Calu3 (cell line): ENCODE measurements at regions not wholly inside any gene's neighbourhood (a gene's known extent, or its start where the extent isn't known, plus 50 kb on each side); places are given as distances from the start of the nearest gene placed in this dataset.

ENCODE experiments used
- BruUV-seq: library from RNA; stranded (reverse); fragments of 400-500 nt; replicated peaks from 2 replicates; lab custom pipeline; 2021; lab: Mats Ljungman, UMichigan
- CTCF ChIA-PET: fragments of 300-600 bp; sonication (Branson Sonifier 250); formaldehyde crosslinking; loops from one replicate; lab custom pipeline; 2022; ENCODE audit warnings: antibody characterized with exemption; lab: Charles Lee
- DNase-seq: peaks from one replicate; pipeline ENCODE4 v3.0.0; 2022
- H3K27ac Mint-ChIP-seq: one replicate; pipeline ENCODE4 v1.8.0; 2022; ENCODE audit warnings: mixed read lengths; ENCODE audit not compliant: unreplicated experiment
- H3K27me3 Mint-ChIP-seq: one replicate; pipeline ENCODE4 v1.8.0; 2022; ENCODE audit warnings: mixed read lengths; ENCODE audit not compliant: unreplicated experiment
- H3K36me3 Mint-ChIP-seq: one replicate; pipeline ENCODE4 v1.8.0; 2022; ENCODE audit warnings: mild to moderate bottlenecking, moderate library complexity, mixed read lengths; ENCODE audit not compliant: insufficient read depth, unreplicated experiment
- H3K4me1 Mint-ChIP-seq: one replicate; pipeline ENCODE4 v1.8.0; 2022; ENCODE audit warnings: mild to moderate bottlenecking, low read depth, mixed read lengths; ENCODE audit not compliant: unreplicated experiment
- H3K4me3 Mint-ChIP-seq: one replicate; pipeline ENCODE4 v1.8.0; 2022; ENCODE audit warnings: mild to moderate bottlenecking, low read depth, moderate library complexity, mixed read lengths; ENCODE audit not compliant: unreplicated experiment
- H3K9me3 Mint-ChIP-seq: one replicate; pipeline ENCODE4 v1.8.0; 2022; ENCODE audit warnings: low read depth, mixed read lengths; ENCODE audit not compliant: unreplicated experiment
- CTCF ChIP-seq: fragments of 200-600 bp; IDR thresholded peaks from one replicate; pipeline ENCODE4 v1.8.0; 2022; ENCODE audit warnings: antibody characterized with exemption; ENCODE audit not compliant: unreplicated experiment
- intact Hi-C: fragments of 100-400 bp; cut with micrococcal nuclease; formaldehyde crosslinking; loops from one replicate; pipeline ENCODE4 v1.10.0; 2022; ENCODE audit not compliant: unreplicated experiment

- TF ChIP-seq CTCF: no peak
- DNase-seq: no peak
- BruUV-seq: no TSS peak
- Mint-ChIP-seq H3K4me3 (no peak overlapping the region), H3K27ac (no peak overlapping the region), H3K27me3 (no peaks in the 10 kb centered on the region), H3K36me3 (no peaks in the 10 kb centered on the region), H3K9me3 (no peaks in the 10 kb centered on the region), H3K4me1 (peaks cover 8% of the 10 kb centered on the region)
- CTCF ChIA-PET: no interaction called here
- intact Hi-C loops: no loop called here
Observed at GRCh38 chr13:30135868-30136267, 171.5 kb downstream of the KATNAL1 start.

GRCh38 chr13:30135351-30135750 lies 172.0 kb downstream of the KATNAL1 start:
- no peak overlapping the region for H3K27ac Mint-ChIP-seq
- no peaks in the 10 kb centered on the region for H3K36me3 Mint-ChIP-seq

GRCh38 chr13:30134578-30134977 lies 172.8 kb downstream of the KATNAL1 start:
- no peaks in the 10 kb centered on the region for H3K9me3 Mint-ChIP-seq
- no peak overlapping the region for H3K27ac Mint-ChIP-seq
- H3K27me3 Mint-ChIP-seq: no peaks in the 10 kb centered on the region
- H3K36me3 Mint-ChIP-seq: no peaks in the 10 kb centered on the region
- no peak for TF ChIP-seq CTCF
- DNase-seq: no peak
- intact Hi-C loops: loop anchor here (5.0 kb wide), 1 partner anchor 328 kb away; no protein-coding TSS in a partner anchor
- peaks cover 8% of the 10 kb centered on the region for H3K4me1 Mint-ChIP-seq
- CTCF ChIA-PET: no interaction called here
- H3K4me3 Mint-ChIP-seq: no peak overlapping the region
- BruUV-seq: no TSS peak

More at GRCh38 chr13:30135351-30135750, 172.0 kb downstream of the KATNAL1 start:
- DNase-seq: no peak
- intact Hi-C loops: no loop called here
- peaks cover 8% of the 10 kb centered on the region for H3K4me1 Mint-ChIP-seq
- CTCF ChIA-PET: no interaction called here
- no TSS peak for BruUV-seq
- no peaks in the 10 kb centered on the region for H3K27me3 Mint-ChIP-seq
- H3K9me3 Mint-ChIP-seq: no peaks in the 10 kb centered on the region
- no peak overlapping the region for H3K4me3 Mint-ChIP-seq
- no peak for TF ChIP-seq CTCF

- CTCF ChIA-PET: no interaction called here
- H3K36me3 Mint-ChIP-seq: no peaks in the 10 kb centered on the region
- H3K4me1 Mint-ChIP-seq: peaks cover 8% of the 10 kb centered on the region
- no peak for DNase-seq
- no peak overlapping the region for H3K4me3 Mint-ChIP-seq
- no peak overlapping the region for H3K27ac Mint-ChIP-seq
- H3K9me3 Mint-ChIP-seq: no peaks in the 10 kb centered on the region
- intact Hi-C loops: loop anchor here (2.0 to 5.0 kb wide), 2 partner anchors 328 to 447 kb away; no protein-coding TSS in a partner anchor
- TF ChIP-seq CTCF: no peak
- no peaks in the 10 kb centered on the region for H3K27me3 Mint-ChIP-seq
- no TSS peak for BruUV-seq
Observed at GRCh38 chr13:30133996-30134395, 173.4 kb downstream of the KATNAL1 start.
